Activated CD4-positive, alpha-beta T cell treated with anti-CD3 and anti-CD28 coated beads, Interleukin-2, amount 50 U/mL, for 16 hours (primary cell): ENCODE measurements at regions not wholly inside any gene's neighbourhood (a gene's known extent, or its start where the extent isn't known, plus 50 kb on each side); places are given as distances from the start of the nearest gene placed in this dataset.

Experiments
- DNase-seq: peaks from one replicate; pipeline ENCODE4 v3.0.0-alpha.2; 2020

DNA sequence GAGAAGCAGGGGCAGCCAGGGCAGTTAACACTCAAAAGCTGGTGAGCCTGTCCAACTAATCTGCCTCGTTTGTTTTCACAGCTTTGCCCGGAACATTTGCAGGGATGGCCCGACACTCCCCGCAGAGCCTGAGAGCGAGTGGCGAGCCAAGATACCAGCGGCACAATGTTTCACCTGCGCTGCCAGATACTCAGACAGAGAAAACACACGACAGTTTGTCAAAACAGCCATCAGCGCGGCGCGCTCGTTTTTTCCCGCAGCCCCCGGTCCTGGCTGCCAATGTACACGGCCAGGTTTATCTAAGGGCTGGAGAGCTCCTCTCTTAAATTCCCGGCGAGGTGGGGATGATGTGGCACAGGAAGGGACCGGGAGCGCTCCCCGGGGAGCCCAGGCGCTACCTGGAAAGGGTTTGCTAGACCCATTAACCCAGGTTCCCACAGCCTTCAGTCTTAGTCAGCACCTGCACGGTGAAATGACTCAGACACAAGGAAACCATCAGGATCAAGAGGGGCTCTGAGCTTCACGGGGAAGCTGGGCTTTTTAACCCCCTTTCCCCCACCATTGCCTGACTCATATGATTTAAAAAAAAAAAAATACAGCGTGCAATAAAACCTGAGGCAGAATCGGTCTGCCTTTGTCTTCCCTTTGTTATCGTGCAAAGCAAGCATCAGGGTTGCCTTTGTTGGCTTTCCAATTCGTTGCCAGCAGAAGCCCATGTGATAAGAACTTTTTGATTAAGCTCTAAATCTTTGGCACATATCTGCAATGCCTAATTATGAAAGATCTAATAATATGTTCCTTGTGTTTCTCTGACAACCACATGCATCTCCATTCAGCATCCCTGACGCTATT, 186.2 kb downstream of the EFNB2 start:
- no peak for DNase-seq

DNA sequence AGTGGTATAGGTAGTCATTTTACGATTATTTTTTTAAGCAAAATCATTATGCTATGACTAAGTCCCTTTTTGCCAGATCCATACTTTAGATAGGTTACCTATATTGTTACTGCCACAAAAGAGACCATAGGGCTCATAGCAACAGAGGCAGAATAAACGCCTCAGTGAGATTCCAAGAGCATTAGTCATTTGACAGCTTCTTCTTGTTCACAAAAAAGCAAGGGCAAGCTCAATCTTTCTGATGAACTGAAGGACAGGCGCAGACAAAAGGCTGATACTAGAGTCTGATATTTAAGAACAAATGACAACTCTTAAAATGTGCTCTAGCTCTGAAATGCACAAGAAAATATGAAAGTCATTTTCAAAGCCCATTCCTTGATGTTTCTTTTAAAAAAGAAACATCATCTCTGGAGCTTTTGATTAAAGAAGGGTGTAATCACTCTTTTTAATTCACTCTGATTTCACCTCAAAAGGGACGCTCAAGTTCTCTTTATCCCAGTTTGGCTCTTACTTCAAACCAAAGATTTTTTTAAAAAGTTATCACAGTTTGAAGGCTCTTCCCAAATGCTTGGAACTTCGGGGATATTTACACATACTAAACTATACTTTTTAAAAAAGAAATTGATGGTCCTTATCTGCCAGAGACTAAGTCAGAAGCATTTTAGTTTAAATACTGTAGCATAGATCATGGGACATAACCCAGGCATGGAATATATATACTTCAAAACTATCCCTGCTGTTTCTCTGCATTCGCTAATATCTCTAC, 187.2 kb downstream of the EFNB2 start:
- DNase-seq, result no peak

DNA sequence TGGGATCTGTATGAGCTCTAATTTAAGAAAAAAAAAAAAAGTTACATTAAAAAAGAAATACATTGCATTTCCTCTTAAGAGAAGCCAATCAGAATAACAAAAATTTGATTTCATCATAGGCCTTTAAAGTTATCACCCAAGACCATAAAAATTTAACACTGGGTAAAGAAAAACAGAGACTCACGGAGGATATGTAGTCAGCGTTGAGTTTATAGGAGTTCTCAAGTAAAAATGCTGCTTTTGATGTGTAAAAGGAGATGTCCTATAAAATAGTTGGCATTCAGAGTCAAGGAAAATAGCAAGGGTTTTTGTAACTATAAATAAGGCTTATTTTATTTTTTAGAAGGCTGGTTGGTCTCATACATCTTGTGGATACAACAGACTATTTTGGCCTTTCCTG, 191.1 kb downstream of the EFNB2 start:
- DNase-seq, result no peak

DNA sequence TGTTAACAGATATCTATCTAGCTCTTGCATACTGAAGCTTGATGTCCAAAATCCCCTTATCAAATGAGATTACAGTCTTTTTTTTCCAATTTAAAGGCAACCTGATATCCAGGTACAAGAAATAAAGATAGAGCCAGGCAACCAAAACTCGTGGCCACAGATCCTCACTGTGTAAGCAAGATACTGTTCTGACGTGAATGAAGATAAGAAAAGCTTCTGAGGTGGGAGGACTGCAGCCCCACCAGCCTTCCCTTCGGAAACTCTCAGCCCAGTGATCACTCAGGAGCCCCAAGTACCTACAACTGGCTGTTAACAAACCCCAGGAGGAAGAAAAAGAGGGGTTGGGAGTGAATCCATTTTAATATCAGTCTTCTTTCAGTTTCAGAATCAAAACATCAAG, 191.6 kb downstream of the EFNB2 start:
- no peak for DNase-seq

GRCh38 chr13:106340249-106340648, 195.2 kb downstream of the EFNB2 start:
- no peak for DNase-seq

DNA sequence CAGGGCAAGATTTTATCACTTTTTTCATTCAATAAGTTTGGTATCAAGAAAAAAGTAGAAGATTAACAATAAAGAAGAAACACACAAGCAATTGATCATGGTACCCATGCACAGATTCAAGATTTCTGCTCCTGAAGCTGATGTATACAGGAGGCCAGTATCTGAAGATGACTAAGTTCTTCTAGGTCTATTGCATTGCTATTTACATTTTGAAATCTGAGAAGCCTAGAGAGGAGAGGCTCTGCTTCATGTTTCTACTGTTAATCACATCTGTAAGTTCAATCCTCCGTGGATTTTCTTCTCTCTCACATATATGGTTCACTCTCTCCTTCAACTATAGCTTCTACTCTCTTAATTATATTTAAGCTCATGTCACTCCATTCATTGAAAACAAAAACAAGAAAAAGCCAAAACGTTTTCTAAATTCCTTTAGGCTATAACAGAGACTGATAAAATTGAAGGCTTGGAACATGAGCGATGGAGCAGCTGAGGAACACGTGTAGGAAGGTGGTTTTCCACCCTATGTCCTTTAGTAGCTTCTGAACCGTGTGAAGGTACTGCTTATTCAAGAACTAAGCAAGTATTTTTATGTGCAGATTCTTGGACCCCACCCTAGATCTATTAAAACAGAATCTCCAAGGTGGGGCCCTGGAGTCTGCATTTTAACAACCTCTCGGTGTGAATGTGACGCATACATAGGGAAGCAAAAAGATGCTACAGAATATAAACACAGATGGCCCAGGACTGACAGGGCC, 198.2 kb downstream of the EFNB2 start:
- no peak for DNase-seq

DNA sequence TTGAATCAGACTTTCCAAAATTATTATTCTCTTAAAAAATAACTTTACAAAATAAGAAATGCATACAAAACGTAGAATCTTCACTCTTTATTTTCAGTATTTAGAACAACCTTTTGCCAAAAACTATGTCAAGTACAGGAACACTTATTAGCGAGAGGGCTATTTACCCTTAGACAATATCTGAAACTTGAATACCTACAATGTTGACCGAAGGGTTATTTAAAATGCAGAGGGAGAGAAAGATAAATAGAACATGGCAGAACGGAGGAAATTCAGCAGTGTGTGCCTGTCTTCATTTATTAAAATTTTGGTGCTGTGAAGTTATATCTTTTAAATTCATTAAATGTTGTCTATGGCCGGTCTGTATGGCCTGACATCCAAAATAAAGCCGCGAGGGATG, 198.8 kb downstream of the EFNB2 start:
- DNase-seq, result no peak

- no peak for DNase-seq
These were observed 202.8 kb downstream of the EFNB2 start for GRCh38 chr13:106332621-106333020.

DNA sequence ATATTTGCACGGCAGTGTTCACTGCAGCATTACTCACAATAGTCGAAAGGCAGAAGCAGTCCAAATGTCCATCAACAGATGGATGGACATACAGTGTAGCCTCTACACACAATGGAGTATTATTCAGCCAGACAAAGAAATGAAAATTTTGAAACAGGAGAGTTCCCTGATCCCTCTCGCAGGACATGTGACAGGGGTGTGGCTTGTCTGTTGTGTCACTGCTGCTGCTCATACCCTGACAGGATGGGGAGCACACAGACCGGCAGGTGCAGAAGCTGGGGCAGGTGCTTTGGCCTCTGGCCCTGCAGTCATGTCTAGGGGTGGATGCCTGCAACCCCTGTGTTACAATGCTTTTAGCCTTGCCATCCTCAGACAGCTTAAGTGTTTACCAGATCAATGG, 204.3 kb downstream of the EFNB2 start:
- no peak for DNase-seq

- no peak for DNase-seq
These were observed 205.5 kb downstream of the EFNB2 start for GRCh38 chr13:106329941-106330340.

DNA sequence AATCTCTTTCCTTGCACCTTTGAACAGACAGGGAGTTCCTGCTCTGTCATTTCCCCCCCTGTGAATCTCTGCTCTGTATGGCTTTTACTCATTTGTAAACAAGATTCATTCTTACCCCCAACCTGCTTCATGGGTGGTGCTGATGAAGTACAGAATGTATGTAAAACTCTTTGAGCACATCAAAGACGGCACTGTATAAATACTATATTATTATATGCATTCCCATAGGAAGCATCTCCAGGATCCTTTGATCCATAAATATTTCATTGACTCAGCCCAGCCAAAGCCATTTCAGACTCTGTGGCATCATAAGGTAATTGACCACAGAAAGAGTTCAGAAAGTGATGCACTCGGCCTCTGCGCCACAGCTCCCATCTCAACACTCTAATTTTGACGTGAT, 208.7 kb downstream of the EFNB2 start:
- no peak for DNase-seq

DNA sequence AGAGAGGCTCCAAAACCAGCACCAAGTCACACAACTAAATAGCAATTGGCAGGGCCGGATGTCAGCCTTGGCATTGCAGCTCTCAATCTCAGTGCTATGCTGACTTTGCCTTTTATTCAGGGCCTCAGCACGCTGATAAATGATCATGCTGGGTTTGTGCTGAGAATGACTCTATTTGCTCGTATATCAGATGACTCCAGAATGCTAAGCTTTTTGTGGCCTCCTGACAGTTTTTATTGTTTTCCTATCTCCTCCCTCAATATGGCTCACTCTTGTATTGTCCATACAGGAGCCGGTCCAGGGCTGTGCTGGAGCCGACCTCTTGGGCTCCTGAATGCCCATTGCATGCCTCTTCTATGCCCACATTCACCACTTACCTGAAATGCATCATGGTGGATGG, 211.0 kb downstream of the EFNB2 start:
- DNase-seq, result no peak

DNA sequence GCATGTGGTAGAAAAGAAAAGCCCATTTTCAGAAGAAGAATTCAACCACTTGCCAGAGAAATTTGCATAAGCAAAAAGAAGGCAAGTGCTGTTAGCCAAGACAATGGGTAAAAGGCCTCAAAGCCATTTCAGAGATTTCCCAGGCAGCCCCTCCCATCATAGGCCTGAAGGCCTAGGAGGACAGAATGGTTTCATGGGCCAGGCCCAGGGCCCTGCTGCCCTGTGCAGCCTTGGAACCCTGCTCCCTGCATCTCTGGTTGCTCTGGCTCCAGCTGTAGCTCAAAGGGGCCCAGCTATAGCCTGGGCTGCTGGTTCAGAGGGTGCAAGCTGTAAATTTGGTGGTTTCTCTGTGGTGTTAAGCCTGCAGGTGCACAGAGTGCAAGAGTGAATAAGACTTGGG, 212.8 kb downstream of the EFNB2 start:
- DNase-seq, result no peak

DNA sequence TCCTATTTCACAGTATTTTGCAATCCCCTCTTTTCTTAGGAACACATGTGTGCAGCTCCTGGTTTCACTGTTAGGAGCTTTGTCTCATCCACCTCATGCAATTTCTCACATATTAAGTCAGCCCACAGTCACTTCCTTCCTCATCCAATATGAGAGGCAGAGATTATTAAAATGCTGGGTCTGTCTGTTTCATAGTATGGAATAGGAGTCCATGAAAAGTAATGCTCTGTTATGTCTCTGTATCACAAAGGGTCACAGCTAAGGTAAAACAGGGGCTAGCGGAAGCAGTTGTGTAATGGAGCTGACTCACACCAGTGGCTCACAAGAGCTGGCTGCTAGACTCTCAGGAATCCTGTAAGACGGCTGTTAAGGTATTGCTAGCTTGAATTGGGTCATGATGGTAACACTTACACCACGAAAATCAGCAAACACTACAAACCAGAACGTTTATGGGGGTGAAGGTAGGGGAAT, 216.5 kb downstream of the EFNB2 start:
- DNase-seq, result no peak

GRCh38 chr13:106314417-106314816, 221.0 kb downstream of the EFNB2 start:
- DNase-seq, result no peak

DNA sequence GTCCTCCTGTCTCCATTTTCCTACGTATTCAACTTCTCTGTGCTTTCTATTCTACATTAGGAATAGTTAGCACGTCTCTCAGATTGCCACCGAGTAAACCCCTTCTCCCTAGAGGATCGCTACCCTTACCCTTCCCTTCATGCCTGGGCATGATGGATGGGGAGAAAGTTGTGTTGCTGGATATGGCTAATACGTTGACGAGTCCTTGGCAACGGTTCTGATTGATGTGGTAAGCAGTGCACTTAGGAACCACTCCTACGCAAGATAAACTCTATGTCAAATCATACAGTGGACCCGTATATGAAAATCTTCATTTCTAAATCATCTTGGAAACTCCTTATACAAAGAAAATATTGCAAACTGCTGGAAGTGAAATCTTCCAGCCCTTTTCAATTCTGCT, 224.5 kb downstream of the EFNB2 start:
- DNase-seq, result no peak

- no peak for DNase-seq
These were observed 225.1 kb downstream of the EFNB2 start for GRCh38 chr13:106310291-106310865.

GRCh38 chr13:106306748-106307277, 228.6 kb downstream of the EFNB2 start:
- no peak for DNase-seq

DNA sequence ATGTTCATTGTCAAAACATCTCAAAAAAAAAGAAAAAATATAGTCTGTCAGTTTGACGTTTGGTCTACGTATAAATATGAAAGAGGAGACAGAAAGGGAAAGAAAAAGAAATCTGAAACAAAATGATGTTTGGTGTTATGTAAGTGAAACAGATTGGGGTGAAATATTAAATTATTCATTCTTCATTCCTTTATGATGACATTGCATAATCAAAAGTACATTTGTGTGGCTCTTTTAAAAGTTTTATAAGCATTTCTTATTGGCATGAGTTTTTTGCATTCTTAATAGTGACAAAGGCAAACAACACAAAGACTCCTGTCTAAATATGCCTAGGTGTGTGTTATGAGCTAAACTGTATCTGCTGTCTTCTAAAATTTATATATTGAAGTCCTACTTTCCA, 232.6 kb downstream of the EFNB2 start:
- no peak for DNase-seq

DNA sequence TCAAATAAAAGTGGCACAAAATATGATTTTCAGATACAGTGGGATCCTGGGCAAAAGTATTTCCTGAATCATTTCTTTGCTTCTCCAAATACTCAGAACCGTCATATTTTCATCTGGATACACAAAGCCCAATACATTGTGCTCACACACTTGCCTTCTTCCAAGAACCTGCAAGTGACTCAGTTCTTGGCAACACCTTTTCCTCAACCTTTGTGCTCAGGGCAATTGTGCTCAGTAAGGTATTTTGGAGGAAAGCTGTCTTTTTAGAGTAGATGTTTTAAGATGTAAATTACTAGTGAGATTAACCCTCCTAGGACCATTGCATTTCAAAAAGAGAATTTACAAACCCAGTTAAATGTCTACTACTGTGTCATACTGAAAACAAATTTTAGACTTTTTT, 233.5 kb downstream of the EFNB2 start:
- DNase-seq, result no peak

DNA sequence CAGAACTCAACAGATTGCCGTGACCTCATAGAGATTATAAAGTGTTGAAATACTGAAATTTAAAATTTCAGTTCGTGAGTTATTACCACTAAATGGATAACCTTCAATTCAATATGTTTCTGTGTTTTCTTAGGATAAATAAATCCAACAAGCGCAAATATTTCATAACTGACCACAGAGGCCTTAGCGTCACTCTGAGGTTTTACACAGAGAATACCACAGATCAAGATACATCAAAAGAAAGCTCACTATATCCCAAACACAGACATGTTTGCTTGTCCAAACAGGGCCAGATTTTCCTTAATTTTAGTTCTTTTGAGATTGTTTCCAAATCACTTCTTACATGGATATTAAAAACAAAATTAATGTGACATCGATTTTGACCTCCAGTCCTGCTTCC, 235.8 kb downstream of the EFNB2 start:
- DNase-seq, result no peak

GRCh38 chr13:106297283-106297682, 238.2 kb downstream of the EFNB2 start:
- DNase-seq, result no peak

DNA sequence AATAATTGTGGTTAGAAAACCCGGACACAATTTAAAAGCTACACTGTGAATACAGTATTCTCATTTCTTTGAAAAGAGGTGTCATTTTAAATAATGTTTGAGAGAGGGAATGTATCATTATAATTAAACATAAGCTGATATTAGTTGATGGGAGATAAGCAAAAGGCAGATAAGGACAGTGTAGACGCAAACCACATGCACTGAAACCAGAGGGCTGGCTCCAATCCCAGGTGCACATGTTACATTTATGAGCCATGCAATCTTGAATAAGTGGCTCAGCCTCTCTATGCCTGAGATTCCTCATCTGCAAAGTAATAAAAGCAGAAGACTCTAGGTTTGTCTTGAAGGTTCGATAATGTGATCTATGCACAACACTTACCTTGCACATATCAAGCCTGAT, 238.7 kb downstream of the EFNB2 start:
- DNase-seq, result no peak
